ENCODE measurements at regions not wholly inside any gene's neighbourhood (a gene's known extent, or its start where the extent isn't known, plus 50 kb on each side); places are given as distances from the start of the nearest gene placed in this dataset.

DNA sequence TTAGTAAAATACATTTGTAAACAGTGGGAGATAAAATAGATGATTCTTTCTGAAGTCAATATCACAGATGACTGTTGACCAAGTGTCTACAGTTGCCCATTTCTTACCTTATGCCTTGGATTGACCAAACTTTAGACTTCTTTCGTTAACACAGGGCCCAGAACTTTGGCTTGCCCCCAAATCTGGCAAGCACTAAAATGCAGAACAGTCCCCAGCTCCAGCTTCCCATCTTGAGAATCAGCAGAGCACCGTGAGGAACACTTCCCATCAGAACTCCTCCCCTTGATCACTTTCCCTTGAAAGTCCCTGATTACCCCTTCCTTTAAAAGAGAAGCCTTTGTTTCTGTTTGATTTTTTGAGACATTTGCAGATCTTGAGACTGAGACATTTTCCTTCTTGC lies 1039.9 kb downstream of the TLE1 start:
- DNase-seq (ENCODE audit: low read depth in 2 of 2) = no peak

DNA sequence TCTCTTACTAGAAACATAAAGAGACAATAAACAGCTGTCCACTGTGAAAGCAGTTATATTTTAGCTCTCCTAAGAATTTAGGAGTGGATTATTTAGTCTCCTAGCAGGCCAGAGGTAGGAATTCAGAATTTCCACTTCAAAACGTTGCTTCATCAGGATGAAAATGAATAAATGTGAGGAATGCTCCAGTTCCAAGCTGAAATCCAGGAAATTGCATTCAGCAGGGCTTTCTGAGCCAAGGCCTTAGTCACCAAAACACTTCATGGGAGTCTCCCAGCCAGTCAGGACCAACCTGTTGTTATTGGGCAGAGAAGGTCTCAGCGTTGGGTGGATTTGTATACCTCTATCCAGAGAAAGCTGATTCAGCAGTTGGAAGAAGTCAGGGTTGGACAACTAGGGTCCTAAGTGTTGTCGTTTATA lies 1040.3 kb downstream of the TLE1 start:
- DNase-seq (ENCODE audit: low read depth in 2 of 2) = no peak

DNA sequence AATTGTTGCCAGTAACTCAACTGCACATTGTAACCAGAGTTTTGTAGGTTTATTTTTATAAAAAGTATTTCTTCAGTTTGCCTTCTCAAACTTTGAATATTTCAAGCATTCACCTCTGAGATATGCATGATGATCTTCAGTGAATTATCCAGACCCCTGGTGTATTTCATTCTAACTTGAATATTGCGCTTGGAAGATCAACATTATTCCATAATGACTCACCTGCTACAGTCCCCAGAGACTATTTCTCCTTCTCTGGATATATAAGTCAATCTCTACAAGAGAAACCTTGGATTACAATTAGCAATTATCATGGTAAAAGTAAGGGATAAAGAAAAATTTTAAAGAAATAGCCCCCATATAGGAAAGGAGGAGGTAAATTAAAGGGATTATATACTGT lies 1041.0 kb downstream of the TLE1 start:
- DNase-seq (ENCODE audit: low read depth in 2 of 2) = no peak

- no peak for DNase-seq (ENCODE audit: low read depth in 2 of 2)
Observed at GRCh38 chr9:80646211-80646610, 1043.1 kb downstream of the TLE1 start.

DNA sequence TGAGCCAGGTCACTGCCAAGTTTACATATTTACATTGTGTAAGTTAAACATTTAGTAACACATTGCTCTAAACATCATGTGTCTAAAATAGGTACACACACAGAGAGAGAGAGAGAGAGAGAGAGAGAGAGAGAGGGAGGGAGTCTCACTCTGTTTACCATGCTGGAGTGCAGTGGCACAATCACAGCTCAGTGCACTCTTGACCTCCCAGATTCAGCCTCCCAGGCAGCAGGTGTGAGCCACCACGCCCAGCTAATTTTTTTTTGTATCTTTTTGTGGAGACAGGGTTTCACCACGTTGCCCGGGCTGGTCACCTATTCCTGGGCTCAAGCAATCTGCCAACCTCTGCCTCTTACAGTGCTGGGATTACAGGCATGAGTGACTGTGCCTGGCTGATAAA lies 1045.3 kb downstream of the TLE1 start:
- DNase-seq (ENCODE audit: low read depth in 2 of 2) = no peak

DNA sequence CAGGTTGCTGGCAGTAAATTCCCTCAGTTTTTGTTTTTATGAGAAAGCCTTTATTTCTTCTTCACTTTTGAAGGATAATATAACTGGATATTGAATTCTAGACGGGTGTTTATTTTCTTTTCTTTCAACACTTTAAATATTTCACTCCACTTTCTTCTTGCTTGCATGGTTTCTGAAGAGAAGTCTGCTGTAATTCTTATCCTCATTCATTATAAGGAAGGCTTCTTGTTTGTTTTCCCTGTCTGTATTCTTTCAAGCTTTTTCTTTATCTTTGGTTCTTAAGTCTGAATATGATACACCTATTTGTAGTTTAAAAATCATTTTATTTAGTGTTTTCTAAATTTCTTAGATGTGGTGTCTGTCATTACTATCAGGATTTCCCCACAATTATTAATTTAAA lies 1054.3 kb downstream of the TLE1 start:
- DNase-seq (ENCODE audit: low read depth in 2 of 2) = no peak

DNA sequence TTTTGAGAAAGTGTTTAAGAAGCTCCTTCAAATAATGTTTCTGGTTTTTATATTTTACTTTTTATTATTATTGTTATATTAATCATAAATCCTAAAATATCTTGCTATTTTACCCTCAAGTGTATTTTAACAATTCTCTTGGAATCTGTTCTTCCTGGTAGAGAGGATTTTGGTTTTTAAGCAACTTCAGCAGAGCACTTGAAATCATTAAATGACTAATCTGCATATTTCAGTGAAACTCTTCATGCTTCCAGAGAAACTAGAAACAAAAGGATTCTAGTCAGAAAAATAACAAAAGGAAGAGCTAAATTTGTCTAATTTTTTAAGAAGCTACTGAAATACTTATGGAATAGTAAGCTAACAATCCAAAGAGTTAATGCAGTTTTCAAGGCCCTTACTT lies 1057.3 kb downstream of the TLE1 start:
- DNase-seq (ENCODE audit: low read depth in 2 of 2) = no peak

DNA sequence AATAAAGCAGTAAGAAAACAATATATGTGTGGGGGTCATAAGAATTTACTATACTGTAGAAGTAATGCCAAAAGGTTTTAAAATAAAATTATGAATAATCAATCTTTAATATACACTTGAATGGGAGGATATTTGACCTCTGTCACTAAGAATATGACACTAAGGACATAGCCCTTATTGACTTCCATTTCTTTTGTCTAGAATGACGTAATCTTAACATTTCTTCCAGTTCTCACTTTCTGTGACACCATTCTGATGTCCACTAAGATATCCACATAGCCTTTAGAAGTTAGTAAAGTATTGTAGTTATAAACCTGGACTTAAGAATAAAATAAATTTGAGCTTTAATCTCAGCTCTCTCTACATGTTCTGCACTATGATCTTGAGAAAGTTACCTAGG lies 1050.7 kb downstream of the TLE4 start:
- no peak for DNase-seq (ENCODE audit: low read depth in 2 of 2)

- no peak for DNase-seq (ENCODE audit: low read depth in 2 of 2)
Observed at GRCh38 chr9:80619356-80619755, 1047.6 kb downstream of the TLE4 start.

DNA sequence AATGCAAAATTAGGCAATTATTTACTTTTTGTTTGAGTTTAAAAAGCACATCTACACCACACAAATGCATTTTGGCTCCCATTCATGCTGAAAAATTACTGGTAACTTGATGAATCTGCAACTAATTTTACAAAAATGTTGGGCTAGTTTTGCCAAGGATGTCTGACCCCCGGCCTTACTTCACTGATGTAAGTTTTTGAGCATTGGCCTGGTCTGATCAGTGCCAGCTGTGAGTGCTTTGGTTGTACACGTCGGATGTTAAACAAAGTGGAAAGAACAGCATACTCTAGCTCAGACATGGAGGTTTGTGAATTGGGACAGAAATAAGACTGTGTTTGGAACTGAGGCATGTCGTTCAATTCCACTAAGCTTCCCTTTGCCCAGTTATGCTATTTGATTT lies 1044.2 kb downstream of the TLE4 start:
- DNase-seq (ENCODE audit: low read depth in 2 of 2) = no peak

DNA sequence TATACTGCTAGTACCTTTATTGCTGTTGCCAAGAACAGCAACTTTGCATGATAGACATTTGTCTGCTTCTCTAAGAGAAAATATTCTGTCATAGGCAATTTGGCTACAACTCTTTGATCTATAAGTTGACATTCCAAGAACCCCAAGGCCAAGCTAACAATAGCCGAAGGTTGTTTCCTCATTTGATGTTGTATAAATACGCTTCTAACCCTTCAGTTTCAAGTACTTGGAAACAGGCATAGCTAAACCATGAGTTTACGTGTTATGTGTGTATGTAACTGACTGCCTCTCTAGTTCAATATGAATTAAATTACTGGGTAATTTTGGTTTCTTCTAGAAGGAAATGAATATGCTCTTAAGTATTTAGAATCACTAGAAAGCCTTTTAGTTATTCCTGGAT lies 1034.0 kb downstream of the TLE4 start:
- DNase-seq (ENCODE audit: low read depth in 2 of 2) = no peak

DNA sequence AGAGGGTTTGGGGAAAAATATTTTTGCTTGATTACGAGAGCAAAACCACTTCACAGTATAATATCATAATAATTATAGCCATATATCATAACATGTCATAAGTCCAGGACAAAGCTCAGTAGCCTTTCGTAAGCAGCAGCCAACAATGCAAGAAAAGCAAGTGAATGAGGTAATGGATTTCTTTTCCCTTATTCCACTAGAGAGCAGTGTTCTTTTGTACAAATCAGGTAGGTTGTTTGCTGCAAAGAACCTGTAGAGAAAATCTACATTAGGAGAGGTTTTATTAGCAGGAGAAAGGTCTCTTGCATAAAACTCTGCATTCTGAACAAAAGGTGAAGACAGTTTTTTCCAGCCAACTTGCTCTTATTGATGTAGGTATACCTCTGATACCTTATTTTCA lies 1033.4 kb downstream of the TLE4 start:
- no peak for DNase-seq (ENCODE audit: low read depth in 2 of 2)

DNA sequence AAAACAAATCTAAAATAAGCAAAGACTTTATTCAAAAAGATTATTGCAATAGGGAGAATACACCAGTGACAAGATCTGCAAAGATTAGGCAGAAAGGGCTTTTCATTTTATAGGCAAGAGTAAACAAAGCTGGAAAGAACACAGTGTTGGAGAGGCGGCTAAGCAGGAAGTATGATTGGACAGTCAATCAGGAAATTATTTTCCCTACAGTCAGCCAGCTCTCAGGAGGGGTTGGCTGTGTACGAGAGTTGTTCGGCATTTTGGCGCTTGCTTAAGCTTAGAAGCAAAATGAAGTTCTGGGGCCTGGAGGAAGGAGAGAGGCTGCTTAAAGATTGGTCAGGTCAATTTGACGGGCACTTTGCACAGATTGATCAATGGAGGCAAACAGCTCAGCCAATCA lies 1030.5 kb downstream of the TLE4 start:
- DNase-seq (ENCODE audit: low read depth in 2 of 2) = no peak

DNA sequence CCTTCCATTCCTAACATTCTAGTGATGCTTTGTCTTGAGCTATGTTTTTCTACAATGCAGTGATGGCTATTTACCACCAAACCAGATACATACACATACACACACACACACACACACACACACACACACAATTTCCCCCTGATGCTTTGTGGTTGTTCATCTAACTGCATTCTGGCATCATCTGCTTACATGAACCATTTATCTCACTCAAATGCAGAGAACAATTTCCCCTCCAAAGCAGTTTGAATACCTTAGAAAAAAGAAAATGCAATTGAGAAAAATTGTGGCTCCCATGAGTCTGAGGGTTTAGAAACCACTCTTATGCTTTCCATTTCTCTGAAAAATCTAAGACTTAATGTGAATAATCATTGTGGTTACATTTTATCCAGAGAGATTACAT lies 1024.8 kb downstream of the TLE4 start:
- no peak for DNase-seq (ENCODE audit: low read depth in 2 of 2)

DNA sequence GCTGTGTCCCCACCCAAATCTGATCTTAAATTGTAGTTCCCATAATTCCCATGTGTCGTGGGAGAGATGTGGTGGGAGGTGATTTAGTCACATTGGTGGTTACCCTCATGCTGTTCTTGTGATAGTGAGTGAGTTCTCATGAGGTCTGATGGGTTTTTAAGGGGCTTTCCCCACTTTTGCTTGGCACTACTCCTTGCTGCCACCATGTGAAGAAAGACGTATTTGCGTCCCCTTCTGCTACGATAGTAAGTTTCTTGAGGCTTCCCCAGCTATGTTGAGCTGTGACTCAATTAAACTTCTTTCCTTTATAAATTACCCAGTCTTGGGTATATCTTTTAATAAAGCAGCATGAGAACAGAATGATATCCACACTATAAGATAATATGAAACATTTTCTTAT lies 1023.4 kb downstream of the TLE4 start:
- no peak for DNase-seq (ENCODE audit: low read depth in 2 of 2)

DNA sequence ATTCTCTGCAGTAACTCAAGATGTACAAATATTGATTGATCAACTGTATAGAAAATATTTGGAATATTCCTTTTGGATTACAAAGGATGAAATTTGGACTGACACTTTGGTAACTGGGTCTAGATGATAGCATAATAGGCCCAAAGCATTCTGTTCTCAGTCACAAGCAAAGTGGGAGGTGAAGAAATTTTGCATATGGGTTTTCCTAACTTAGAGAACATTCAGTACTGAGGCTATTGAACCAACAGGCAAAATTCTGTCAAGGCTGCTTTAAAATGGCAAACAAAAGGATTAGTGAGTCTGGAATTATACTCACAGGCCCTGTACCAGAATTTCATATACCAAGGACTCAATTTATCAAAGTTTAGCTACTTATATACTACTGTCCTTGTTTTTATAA lies 1020.6 kb downstream of the TLE4 start:
- no peak for DNase-seq (ENCODE audit: low read depth in 2 of 2)

- DNase-seq (ENCODE audit: low read depth in 2 of 2) = no peak
Observed at GRCh38 chr9:80586786-80587330, 1015.1 kb downstream of the TLE4 start.

- no peak for DNase-seq (ENCODE audit: low read depth in 2 of 2)
Observed at GRCh38 chr9:80571953-80572352, 1000.2 kb downstream of the TLE4 start.

DNA sequence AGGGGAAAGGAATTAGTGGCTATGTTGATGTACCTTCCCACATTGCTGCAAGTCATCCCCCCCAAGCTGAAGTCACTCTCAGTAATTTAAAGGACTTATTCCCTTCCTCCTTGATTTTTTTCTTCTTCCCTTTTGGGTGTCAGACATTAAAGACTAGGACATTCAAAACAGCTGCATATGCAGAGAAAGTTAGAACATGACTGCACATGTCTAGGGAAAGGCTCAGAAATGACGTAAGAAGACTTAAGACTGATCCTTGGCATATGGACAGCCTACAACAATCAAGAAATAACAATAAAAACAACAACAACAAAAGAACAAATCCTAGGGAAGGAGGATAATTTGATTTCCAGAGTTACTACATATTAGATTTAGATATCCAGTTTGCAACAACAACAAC lies 997.5 kb downstream of the TLE4 start:
- no peak for DNase-seq (ENCODE audit: low read depth in 2 of 2)

- no peak for DNase-seq (ENCODE audit: low read depth in 2 of 2)
Observed at GRCh38 chr9:80561526-80561925, 989.8 kb downstream of the TLE4 start.

DNA sequence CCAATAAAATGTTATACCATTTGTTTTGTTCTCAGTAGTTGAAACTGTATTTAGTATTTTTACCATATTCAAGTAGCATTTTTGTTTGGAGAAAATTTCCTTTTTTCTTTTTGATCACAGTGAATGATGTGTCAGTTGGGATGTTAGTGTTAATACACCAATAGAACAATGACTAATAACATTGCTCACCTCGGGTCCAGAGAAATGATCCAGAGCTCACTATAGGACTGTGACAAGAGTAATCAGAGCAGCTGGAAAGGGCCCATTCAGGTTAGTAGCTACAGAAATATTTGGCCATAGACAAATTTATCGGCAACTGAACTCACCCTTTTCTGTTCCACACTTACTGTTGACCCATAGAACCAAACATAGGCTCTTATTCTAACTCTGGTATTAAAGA lies 989.2 kb downstream of the TLE4 start:
- DNase-seq (ENCODE audit: low read depth in 2 of 2) = no peak

- DNase-seq (ENCODE audit: low read depth in 2 of 2) = no peak
Observed at GRCh38 chr9:80557256-80557655, 985.5 kb downstream of the TLE4 start.

- DNase-seq (ENCODE audit: low read depth in 2 of 2) = no peak
Observed at GRCh38 chr9:80556631-80557030, 984.9 kb downstream of the TLE4 start.

DNA sequence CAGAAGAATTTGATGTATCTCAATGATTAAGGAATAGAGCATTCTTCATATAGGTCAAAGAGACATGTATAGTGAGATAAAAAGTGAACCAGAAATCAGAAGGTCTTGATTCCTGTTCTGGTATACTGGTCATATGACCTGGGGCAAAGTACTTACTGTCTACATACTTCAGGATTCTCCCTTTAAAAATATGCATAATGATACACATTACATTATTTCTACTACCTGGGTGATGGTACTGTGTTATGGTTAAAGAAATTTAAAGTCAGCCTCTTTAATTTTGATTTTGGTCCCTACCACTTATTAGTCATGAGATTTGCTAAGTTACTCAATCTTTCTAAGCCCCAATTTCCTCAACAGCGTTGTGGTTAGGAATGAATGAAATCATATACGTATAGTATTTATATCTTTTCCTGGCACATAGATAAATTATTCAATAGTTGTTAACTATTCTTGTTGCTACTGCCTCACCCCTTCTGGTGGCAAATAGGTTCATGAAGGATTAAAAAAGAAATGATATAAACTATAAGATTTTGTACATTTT lies 984.1 kb downstream of the TLE4 start:
- DNase-seq (ENCODE audit: low read depth in 2 of 2) = no peak

Measured in stimulated activated CD4-positive, alpha-beta T cell treated with anti-CD3 and anti-CD28 coated beads, Interleukin-1b, Interleukin-23, amount 100 ng/mL, for 4 hours (primary cell).